Lower lobe of right lung (tissue), 2 donors: ENCODE measurements at regions not wholly inside any gene's neighbourhood (a gene's known extent, or its start where the extent isn't known, plus 50 kb on each side); places are given as distances from the start of the nearest gene placed in this dataset.

ENCODE experiments used
- ATAC-seq, 2 donors: fragments of 200-7000 bp; cut with Tn5 transposase; one replicate each; pipeline ENCODE4 v1.9.1; 2020 to 2022; ENCODE audit warnings: mild to moderate bottlenecking in 2 of 2, moderate library complexity in 2 of 2
- DNase-seq: peaks from one replicate; pipeline ENCODE4 v3.0.0-alpha.2; 2020
- H3K27ac ChIP-seq: fragments of 200-600 bp; one replicate; pipeline ENCODE4 v1.8.0; 2022
- H3K27me3 ChIP-seq: fragments of 200-600 bp; one replicate; pipeline ENCODE4 v1.8.0; 2022; ENCODE audit warnings: low read depth
- H3K36me3 ChIP-seq: fragments of 200-600 bp; one replicate; pipeline ENCODE4 v1.8.0; 2022; ENCODE audit warnings: mild to moderate bottlenecking
- H3K4me1 ChIP-seq: fragments of 200-600 bp; one replicate; pipeline ENCODE4 v1.8.0; 2022
- H3K4me3 ChIP-seq: fragments of 200-600 bp; one replicate; pipeline ENCODE4 v1.8.0; 2022; ENCODE audit warnings: mild to moderate bottlenecking
- H3K9me3 ChIP-seq: fragments of 200-600 bp; one replicate; pipeline ENCODE4 v1.8.0; 2022
- intact Hi-C: fragments of 100-400 bp; cut with DNase I; formaldehyde crosslinking; loops from one replicate; pipeline ENCODE4 v1.11.0; 2022
- TF ChIP-seq, protein P1 (sequence below): fragments of 200-600 bp; IDR thresholded peaks from one replicate; pipeline ENCODE4 v1.8.0; 2022; ENCODE audit warnings: antibody characterized with exemption, mild to moderate bottlenecking
- donor health status: DM: no; HTN: yes; CAD: no; lungs with severe emphysema.

- DNase-seq (no peak), ATAC-seq (no peak)
- H3K4me1 ChIP-seq = peaks cover 7% of the 10 kb centered on the region
- H3K27me3 ChIP-seq = no peaks in the 10 kb centered on the region
- intact Hi-C loops = no loop called here
- TF ChIP-seq, protein P1, sequence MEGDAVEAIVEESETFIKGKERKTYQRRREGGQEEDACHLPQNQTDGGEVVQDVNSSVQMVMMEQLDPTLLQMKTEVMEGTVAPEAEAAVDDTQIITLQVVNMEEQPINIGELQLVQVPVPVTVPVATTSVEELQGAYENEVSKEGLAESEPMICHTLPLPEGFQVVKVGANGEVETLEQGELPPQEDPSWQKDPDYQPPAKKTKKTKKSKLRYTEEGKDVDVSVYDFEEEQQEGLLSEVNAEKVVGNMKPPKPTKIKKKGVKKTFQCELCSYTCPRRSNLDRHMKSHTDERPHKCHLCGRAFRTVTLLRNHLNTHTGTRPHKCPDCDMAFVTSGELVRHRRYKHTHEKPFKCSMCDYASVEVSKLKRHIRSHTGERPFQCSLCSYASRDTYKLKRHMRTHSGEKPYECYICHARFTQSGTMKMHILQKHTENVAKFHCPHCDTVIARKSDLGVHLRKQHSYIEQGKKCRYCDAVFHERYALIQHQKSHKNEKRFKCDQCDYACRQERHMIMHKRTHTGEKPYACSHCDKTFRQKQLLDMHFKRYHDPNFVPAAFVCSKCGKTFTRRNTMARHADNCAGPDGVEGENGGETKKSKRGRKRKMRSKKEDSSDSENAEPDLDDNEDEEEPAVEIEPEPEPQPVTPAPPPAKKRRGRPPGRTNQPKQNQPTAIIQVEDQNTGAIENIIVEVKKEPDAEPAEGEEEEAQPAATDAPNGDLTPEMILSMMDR = no peak
- H3K9me3 ChIP-seq = no peaks in the 10 kb centered on the region
- H3K4me3 ChIP-seq = no peak overlapping the region
- no peaks in the 10 kb centered on the region for H3K36me3 ChIP-seq
- no peak overlapping the region for H3K27ac ChIP-seq
Observed at GRCh38 chr6:156164701-156165452, 612.3 kb upstream of the ARID1B start.

DNA sequence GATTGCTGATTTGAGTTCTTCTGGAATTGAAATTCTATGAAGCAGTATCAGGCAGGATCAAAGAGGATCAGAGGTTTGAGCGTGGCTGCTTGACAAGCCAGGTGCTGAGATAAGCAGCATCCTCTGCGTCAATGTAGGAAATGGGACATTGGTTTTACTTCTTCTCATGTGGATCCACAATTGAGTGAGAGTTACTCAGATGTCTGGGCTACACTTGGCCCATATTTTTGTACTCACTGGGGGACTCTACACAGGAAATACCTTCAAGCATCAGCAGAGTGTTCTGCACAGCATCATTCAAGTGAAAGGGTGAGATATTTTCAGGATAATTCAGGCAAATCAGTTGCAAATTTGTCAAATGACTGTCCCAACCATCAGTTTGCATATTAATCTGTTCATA is 613.9 kb upstream of the ARID1B start:
- no peak overlapping the region for H3K27ac ChIP-seq
- H3K27me3 ChIP-seq = no peaks in the 10 kb centered on the region
- no peak overlapping the region for H3K4me3 ChIP-seq
- H3K4me1 ChIP-seq = peaks cover 7% of the 10 kb centered on the region
- H3K36me3 ChIP-seq = no peaks in the 10 kb centered on the region
- TF ChIP-seq, protein P1 = no peak
- no peak for DNase-seq
- H3K9me3 ChIP-seq = no peaks in the 10 kb centered on the region
- no peak for ATAC-seq
- intact Hi-C loops = no loop called here

- no peaks in the 10 kb centered on the region for H3K4me1 ChIP-seq
- H3K36me3 ChIP-seq = no peaks in the 10 kb centered on the region
- intact Hi-C loops = no loop called here
- TF ChIP-seq, protein P1 = no peak
- DNase-seq = no peak
- H3K4me3 ChIP-seq = no peak overlapping the region
- no peak for ATAC-seq
- H3K9me3 ChIP-seq = no peaks in the 10 kb centered on the region
- H3K27ac ChIP-seq = no peak overlapping the region
- H3K27me3 ChIP-seq = no peaks in the 10 kb centered on the region
Observed at GRCh38 chr6:156161471-156161870, 615.7 kb upstream of the ARID1B start.

DNA sequence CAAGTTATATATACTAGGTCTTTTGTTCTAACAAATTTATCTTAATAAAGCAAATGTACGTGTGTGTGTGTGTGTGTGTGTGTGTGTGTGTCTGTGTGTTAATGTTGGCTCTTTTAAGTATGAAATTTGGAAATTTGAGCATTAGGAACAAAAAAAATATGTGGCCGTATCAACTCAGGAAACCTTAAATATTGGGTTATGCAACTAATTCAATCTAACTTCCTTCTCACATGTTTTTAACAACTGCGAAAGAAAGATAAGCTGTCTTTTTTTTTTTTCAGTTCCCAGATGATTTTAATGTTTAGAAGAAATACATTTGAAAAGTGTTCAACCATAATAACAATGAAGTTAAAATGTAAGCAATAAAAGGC is 616.4 kb upstream of the ARID1B start:
- TF ChIP-seq, protein P1 = no peak
- ATAC-seq = no peak
- Histone ChIP-seq H3K4me1 (no peaks in the 10 kb centered on the region), H3K27me3 (no peaks in the 10 kb centered on the region), H3K9me3 (no peaks in the 10 kb centered on the region), H3K27ac (no peak overlapping the region), H3K4me3 (no peak overlapping the region), H3K36me3 (no peaks in the 10 kb centered on the region)
- DNase-seq = no peak
- intact Hi-C loops = no loop called here

DNA sequence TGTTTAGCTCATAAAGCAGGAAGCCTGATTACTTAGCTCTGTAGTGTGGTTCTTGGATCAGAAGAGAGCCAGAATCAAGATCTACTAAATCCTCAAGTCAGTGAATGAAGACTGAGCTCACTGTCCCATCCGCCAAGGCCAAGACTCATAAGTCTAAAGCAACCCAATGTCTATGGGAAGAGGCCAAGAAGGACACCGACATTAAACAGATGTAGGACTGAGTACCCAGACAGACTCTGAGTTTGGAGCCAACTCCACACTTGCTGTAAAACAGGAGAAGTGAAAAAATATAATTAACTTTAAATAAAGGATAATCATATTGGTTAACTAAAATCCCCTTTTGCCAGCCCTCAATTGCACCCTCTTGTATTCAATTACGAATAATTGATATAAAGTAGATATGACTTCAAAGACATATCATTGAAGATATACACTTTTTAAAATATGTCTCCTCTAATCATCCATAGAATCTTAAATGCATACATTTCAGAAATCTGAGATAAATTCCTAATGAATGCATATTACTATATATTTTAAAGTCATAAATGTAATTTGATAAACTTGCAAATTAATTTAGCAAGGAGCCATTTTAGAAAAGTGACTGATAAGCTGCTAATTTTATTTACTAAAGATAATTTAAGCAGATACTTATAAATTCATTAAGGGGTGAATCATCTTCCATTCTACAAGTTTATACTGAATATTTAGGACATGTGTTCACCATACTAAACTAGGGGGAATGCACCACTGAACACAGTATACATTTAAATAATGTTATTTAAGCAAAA is 617.0 kb upstream of the ARID1B start:
- Histone ChIP-seq H3K4me1 (no peaks in the 10 kb centered on the region), H3K27me3 (no peaks in the 10 kb centered on the region), H3K36me3 (no peaks in the 10 kb centered on the region), H3K27ac (no peak overlapping the region), H3K4me3 (no peak overlapping the region), H3K9me3 (no peaks in the 10 kb centered on the region)
- DNase-seq = no peak
- intact Hi-C loops = no loop called here
- TF ChIP-seq, protein P1 = no peak
- no peak for ATAC-seq
